Neural cell (in vitro differentiated cells): ENCODE measurements at regions not wholly inside any gene's neighbourhood (a gene's known extent, or its start where the extent isn't known, plus 50 kb on each side); places are given as distances from the start of the nearest gene placed in this dataset.

ENCODE experiments used
- H2AFZ ChIP-seq: fragments of 200-600, 300-800 bp; sonication (generic), shearing (Covaris generic); 2 replicates; pipeline ENCODE4 v1.6.0; 2014; ENCODE audit warnings: low read depth, mild to moderate bottlenecking, antibody characterized with exemption, low read length, moderate library complexity
- H3F3A ChIP-seq: fragments of 200-600 bp; shearing (Covaris generic); 2 replicates; pipeline ENCODE4 v1.6.1; 2016; ENCODE audit warnings: mild to moderate bottlenecking, moderate library complexity, mixed read lengths, antibody characterized with exemption, low read length; ENCODE audit not compliant: insufficient read depth, poor library complexity, severe bottlenecking
- H3K27ac ChIP-seq: fragments of 200-600, 300-800 bp; sonication (generic), shearing (Covaris generic); 2 replicates; pipeline ENCODE4 v1.5.1; 2014; ENCODE audit warnings: mild to moderate bottlenecking, low read length, moderate library complexity
- H3K27me3 ChIP-seq: fragments of 300-800, 200-600 bp; sonication (generic), shearing (Covaris generic); 2 replicates; pipeline ENCODE4 v1.6.0; 2014; ENCODE audit warnings: mild to moderate bottlenecking, low read depth, low read length, moderate library complexity; ENCODE audit not compliant: insufficient read depth
- H3K36me3 ChIP-seq: fragments of 300-800, 200-600 bp; sonication (generic), shearing (Covaris generic); 2 replicates; pipeline ENCODE4 v1.5.1; 2014; ENCODE audit warnings: mild to moderate bottlenecking, antibody characterized with exemption, low read length, moderate library complexity; ENCODE audit not compliant: insufficient read depth
- H3K4me2 ChIP-seq: fragments of 300-800, 200-600 bp; sonication (generic), shearing (Covaris generic); 2 replicates; pipeline ENCODE4 v1.6.0; 2014; ENCODE audit warnings: mild to moderate bottlenecking, low read length
- H3K4me3 ChIP-seq: fragments of 300-800, 200-600 bp; sonication (generic), shearing (Covaris generic); 2 replicates; pipeline ENCODE4 v1.5.1; 2014; ENCODE audit warnings: mild to moderate bottlenecking, low read length, moderate library complexity
- H3K79me2 ChIP-seq: fragments of 200-600 bp; shearing (Covaris generic); replicated peaks from 2 replicates; pipeline ENCODE4 v1.6.0; 2014; ENCODE audit warnings: mild to moderate bottlenecking, low read length, moderate library complexity; ENCODE audit not compliant: insufficient read depth
- H3K9ac ChIP-seq: fragments of 300-800, 200-600 bp; sonication (generic), shearing (Covaris generic); 2 replicates; pipeline ENCODE4 v1.6.1; 2016; ENCODE audit warnings: mild to moderate bottlenecking, low read length, mixed read lengths
- H3K9me2 ChIP-seq: fragments of 200-600 bp; shearing (Covaris generic); 2 replicates; pipeline ENCODE4 v1.6.1; 2016; ENCODE audit warnings: mild to moderate bottlenecking, low read length, mixed read lengths; ENCODE audit not compliant: insufficient read depth
- H3K9me3 ChIP-seq: fragments of 200-600, 300-800 bp; sonication (generic), shearing (Covaris generic); 2 replicates; pipeline ENCODE4 v1.6.1; 2016; ENCODE audit warnings: mild to moderate bottlenecking, mixed run types, low read length, moderate library complexity, mixed read lengths
- H4K20me1 ChIP-seq: fragments of 200-600 bp; shearing (Covaris generic); 2 replicates; pipeline ENCODE4 v1.6.1; 2016; ENCODE audit warnings: mild to moderate bottlenecking, mixed run types; ENCODE audit not compliant: insufficient read depth
- CTCF ChIP-seq: fragments of 450-650 bp; IDR thresholded peaks from 2 replicates; pipeline ENCODE4 v1.5.1; 2014; ENCODE audit warnings: antibody characterized with exemption, mild to moderate bottlenecking, moderate library complexity; ENCODE audit not compliant: poor library complexity, severe bottlenecking
- EP300 ChIP-seq: fragments of 450-650 bp; conservative IDR thresholded peaks from 2 replicates; pipeline ENCODE4 v1.6.1; 2014; ENCODE audit warnings: antibody characterized with exemption, mild to moderate bottlenecking, moderate library complexity; ENCODE audit not compliant: poor library complexity, severe bottlenecking
- EZH2 ChIP-seq: fragments of 200-600, 300-800 bp; shearing (Covaris generic), sonication (generic); IDR thresholded peaks from 2 replicates; pipeline ENCODE4 v1.6.1; 2014; ENCODE audit warnings: antibody characterized with exemption, low read length, borderline replicate concordance, mild to moderate bottlenecking; ENCODE audit not compliant: insufficient read depth, poor library complexity, severe bottlenecking
- MXI1 ChIP-seq: fragments of 450-650 bp; conservative IDR thresholded peaks from 2 replicates; pipeline ENCODE4 v1.6.1; 2014; ENCODE audit warnings: antibody characterized with exemption, mild to moderate bottlenecking; ENCODE audit not compliant: poor library complexity, severe bottlenecking
- POLR2AphosphoS5 ChIP-seq: IDR thresholded peaks from 2 replicates; pipeline ENCODE4 v1.6.1; 2012
- RAD21 ChIP-seq: fragments of 450-650 bp; conservative IDR thresholded peaks from 2 replicates; pipeline ENCODE4 v1.6.1; 2014; ENCODE audit warnings: antibody characterized with exemption, mild to moderate bottlenecking, moderate library complexity
- REST ChIP-seq: IDR thresholded peaks from 2 replicates; pipeline ENCODE4 v1.6.1; 2012; ENCODE audit warnings: borderline replicate concordance
- SMC3 ChIP-seq: fragments of 450-650 bp; conservative IDR thresholded peaks from 2 replicates; pipeline ENCODE4 v1.6.1; 2014; ENCODE audit warnings: antibody characterized with exemption, mild to moderate bottlenecking, moderate library complexity; ENCODE audit not compliant: poor library complexity
- TAF1 ChIP-seq: IDR thresholded peaks from 2 replicates; pipeline ENCODE4 v1.6.1; 2012; ENCODE audit warnings: low read depth

GRCh38 chr3:3628676-3629328 is 170.4 kb upstream of the LRRN1 start:
- TF ChIP-seq TAF1 = no peak
- TF ChIP-seq REST = no peak
- TF ChIP-seq EZH2 = no peak
- TF ChIP-seq POLR2AphosphoS5 = no peak
- no peak for TF ChIP-seq RAD21
- TF ChIP-seq SMC3 = no peak
- no peak for TF ChIP-seq EP300
- no peak for TF ChIP-seq CTCF
- TF ChIP-seq MXI1 = no peak

GRCh38 chr3:3627114-3627513 is 172.1 kb upstream of the LRRN1 start:
- no peaks in the 10 kb centered on the region for H3K36me3 ChIP-seq
- H3K9me3 ChIP-seq = no peaks in the 10 kb centered on the region
- H3K79me2 ChIP-seq = no peaks in the 10 kb centered on the region
- no peak overlapping the region for H3K4me2 ChIP-seq
- H3K4me3 ChIP-seq = no peak overlapping the region
- no peak overlapping the region for H2AFZ ChIP-seq
- H3K27me3 ChIP-seq = no peaks in the 10 kb centered on the region
- no peaks in the 10 kb centered on the region for H3K9me2 ChIP-seq
- TF ChIP-seq RAD21 (no peak), EZH2 (no peak), POLR2AphosphoS5 (no peak), CTCF (no peak), MXI1 (no peak), EP300 (no peak), TAF1 (no peak), REST (no peak), SMC3 (no peak)
- H3K9ac ChIP-seq = no peak overlapping the region
- H4K20me1 ChIP-seq = no peaks in the 10 kb centered on the region
- no peak overlapping the region for H3K27ac ChIP-seq
- no peaks in the 10 kb centered on the region for H3F3A ChIP-seq

More at GRCh38 chr3:3628676-3629328, 170.4 kb upstream of the LRRN1 start:
- Histone ChIP-seq H4K20me1 (no peaks in the 10 kb centered on the region), H3K9me3 (no peaks in the 10 kb centered on the region), H2AFZ (no peak overlapping the region), H3K4me3 (no peak overlapping the region), H3F3A (no peaks in the 10 kb centered on the region), H3K9ac (no peak overlapping the region), H3K27ac (no peak overlapping the region), H3K36me3 (no peaks in the 10 kb centered on the region), H3K79me2 (no peaks in the 10 kb centered on the region), H3K27me3 (no peaks in the 10 kb centered on the region), H3K9me2 (no peaks in the 10 kb centered on the region), H3K4me2 (no peak overlapping the region)
